NCI-H82 treated with DMSO at 0.1 percent for 48 hours (cell line): ENCODE measurements at regions not wholly inside any gene's neighbourhood (a gene's known extent, or its start where the extent isn't known, plus 50 kb on each side); places are given as distances from the start of the nearest gene placed in this dataset.
"Not testable (repeated sequence)": the region's sequence is repeated elsewhere in the genome, so short reads cannot be mapped to it uniquely, and the experiment has no call there.

Experiments used
- DNase-seq: peaks from one replicate; lab custom pipeline; 2025; ENCODE audit not compliant: unreplicated experiment; lab: John Stamatoyannopoulos, UW

DNA sequence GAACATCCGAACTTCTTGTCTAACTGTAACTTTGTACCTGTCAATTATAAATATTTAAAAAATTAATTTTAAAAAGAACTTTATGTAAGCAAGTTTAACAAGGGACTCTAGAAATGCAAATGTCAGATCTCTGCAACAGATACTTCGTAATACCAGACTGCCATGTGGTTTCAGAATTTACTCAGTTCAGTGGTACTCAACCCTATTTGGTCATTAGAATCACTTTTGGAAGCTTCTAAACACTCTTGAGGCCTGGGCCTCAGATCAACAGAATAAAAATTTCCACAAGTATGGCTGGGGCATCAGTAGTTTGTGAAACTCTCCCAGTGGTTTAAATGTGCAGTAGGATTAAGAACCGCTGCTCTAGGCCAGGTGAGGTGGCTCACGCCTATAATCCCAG, 139.5 kb upstream of the SMYD2 start:
- DNase-seq: no peak

GRCh38 chr1:214143006-214143992, 137.7 kb upstream of the SMYD2 start:
- no peak for DNase-seq

DNA sequence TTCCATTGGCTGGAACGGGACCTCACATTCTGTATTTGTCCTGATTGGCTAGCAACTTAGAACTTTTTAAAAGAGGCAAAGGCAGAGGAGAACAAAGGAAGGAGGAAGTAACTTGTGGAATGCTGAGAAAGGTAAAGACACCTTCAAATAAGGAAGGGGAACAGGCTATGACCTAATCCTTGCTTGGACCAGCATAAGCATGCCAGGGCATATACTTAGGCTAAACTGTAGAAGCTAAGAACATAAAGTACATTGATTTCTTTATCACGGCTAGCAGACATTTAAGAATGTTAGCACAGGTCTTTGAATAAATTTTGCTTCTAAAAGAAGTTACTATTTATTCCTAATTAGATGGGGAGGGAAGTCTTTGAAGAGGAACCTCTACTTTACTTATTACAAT, 136.4 kb upstream of the SMYD2 start:
- not testable (repeated sequence) for DNase-seq

GRCh38 chr1:214146523-214146922, 134.4 kb upstream of the SMYD2 start:
- DNase-seq: no peak

GRCh38 chr1:214154596-214155292, 126.2 kb upstream of the SMYD2 start:
- DNase-seq: no peak

DNA sequence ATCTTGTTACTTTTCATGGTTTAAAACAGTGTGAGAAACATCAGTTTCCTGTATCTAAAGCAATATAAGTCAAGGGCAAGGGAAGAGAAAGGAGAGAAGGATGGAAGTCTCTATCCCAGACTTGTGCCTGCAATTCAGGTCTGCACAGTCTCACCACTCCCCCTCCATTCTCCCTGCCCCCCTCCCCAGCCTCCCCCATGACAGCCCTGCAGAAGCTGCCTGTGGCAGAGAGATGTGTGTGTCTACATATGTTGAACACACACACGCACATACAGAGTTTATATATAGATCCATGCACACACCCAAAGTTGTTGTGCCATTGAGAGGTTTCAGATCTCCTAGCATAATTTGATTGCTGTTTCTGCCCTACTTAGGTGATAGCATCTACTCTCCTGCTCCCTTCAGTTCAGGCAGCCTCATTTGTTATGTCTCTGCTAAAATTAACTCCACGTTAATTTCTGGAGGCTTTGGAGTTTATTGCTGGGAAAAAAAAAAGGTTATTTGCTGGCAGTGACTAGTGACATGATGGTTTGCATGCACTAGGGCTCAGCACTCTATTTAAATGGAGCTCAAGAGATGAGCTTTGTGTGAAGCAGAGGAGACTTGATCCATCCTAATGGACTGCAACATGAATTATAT, 124.9 kb upstream of the SMYD2 start:
- no peak for DNase-seq

DNA sequence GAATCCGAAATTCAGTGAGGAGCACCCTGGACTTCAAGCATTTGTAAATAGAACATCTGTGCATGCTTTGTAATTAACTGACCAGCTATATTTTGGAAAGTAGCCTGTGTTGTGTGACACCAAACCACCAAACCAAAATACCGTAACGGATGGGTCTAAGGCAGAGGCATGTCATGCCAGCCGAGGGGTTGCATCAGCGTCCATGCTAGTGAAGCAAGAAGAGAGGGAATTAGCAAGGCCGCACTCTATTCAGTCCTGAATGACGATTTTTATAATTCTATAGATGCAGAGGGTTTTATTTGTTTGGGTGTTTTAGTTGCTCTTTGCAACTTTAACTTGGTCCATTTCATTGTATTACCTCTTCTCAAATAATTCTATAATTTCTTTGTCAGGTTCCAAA, 116.8 kb upstream of the SMYD2 start:
- DNase-seq: no peak

DNA sequence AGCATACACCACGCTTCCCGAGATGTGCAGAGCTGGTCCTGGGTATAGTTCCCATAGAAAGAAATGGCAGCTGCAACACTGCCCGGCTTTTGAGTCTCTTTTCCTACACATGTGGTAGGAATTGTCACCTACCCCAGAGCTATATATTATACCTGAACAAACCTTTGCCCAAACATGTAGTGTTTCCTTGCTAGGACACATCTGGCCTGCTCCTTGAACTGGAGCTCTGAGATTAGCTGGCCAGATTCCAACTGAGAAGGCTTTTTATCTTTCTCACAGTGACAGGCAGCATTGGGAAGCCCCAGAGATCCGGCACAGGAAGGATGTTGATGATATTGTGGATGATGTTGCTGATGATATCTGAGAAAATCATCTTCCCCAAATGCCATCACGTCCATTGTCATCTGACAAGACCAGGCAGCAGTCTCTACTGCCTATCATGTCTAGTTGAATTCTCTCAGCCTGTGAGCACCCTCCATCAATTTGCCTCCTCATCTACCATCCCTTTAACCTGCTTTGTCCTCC, 115.0 kb upstream of the SMYD2 start:
- DNase-seq: no peak

DNA sequence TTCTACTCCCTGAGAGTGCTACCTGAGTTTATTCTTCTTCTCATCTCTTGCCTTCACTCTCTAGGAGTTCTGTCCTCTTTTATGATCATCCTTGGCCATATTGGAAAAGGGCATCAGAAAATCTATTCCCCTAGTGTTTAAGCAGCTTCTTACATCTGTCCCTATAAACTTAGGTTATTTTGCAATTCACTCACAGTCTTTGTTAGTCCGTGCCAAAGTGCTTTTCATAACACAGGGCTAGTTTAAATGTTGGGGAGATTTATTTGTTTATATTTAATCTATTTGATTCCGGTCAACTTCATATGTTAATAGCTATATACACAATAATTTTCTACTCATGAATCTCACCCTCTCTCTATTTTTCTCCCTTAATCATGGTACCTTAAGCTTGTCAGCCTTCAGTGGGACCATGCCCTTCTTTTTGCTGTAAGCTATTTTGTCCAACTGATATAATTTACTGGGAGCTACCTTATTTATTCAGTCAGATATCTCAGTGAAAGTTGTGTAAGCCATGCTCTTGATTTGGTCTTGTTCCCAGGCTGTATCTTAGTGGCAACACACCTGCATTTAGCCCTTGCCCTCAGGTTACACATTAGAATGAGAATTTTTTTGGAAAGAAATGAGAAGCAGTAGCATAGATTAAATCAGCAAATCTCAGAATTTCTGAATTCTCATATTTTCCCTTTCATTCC, 106.3 kb upstream of the SMYD2 start:
- DNase-seq: no peak

DNA sequence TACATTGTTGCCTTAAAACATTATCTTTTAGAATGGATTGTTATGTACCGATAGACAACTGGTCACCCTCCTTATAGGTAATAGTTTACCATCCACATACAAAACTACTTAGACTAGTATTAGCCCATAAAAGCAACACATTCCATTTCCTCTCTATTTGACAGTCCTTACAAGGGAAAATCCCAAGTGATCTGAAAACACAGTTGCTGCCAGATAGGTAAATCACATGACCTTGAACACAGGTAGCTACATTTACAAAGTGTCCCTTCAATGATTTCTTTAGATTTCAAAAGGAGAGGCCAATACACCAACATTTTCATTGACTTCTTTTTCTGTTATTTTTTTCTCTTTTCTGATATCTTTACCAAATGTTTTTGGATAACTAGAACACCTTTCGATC, 102.9 kb upstream of the SMYD2 start:
- DNase-seq: no peak

DNA sequence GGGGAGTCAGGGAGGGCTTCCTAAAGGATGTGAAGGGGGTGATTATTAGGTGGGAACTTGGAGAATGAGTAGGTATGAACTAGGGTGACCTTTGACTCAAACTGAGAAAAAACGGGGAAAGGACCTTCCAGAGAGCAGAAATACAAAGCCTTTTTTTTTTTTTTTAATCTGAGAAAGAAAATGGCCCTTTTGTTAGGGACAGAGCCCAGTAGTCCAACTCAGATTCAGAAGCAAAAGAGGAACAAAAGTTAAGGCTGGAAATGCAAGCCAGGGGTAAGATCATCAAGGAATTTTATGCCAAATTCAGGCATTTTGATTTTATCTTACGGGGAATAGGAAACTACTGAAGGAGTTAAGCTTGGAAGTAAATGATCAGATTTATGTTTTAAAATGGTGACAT, 96.0 kb upstream of the SMYD2 start:
- DNase-seq: no peak

GRCh38 chr1:214186103-214186824, 94.7 kb upstream of the SMYD2 start:
- DNase-seq: peak; percentile 41

- DNase-seq: peak; percentile 54
Observed at GRCh38 chr1:214187121-214187900, 93.6 kb upstream of the SMYD2 start.

DNA sequence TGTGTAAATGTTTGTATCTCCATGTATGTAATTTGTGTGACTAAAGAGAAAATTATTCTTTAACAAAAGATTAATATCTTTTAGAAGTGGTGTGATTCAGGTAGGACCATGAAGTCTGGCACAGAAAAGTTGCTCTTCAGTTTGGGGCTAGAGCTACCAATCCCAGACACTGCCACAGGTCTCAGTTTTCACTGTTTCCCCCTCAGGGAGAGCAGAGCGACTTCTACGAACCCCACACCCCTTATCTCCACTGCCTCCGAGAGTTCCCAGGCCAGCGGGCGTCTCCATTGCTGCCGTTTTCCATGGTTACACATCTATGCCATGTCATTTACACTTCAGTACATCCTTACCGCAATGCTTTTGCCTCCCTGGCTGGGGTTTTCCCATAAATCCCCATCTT, 93.0 kb upstream of the SMYD2 start:
- no peak for DNase-seq

DNA sequence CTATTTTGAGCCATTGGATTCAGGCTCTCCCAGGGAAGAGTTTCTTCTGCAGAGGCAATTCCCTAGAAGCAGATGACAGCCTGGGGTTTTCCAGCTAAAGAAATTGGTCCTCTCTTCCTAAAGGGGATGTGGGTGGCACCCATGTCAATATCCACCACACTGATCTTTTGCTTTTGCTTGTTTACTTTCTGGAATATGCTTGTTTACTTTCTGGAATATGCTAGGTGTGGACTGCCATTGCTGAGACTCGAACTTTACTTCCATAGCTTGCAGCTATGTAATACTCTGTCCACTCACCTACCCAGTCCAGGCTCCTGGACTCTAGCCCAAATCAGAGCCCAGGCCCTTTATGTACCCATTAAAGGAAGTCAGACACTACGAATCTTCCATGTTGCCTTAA, 92.1 kb upstream of the SMYD2 start:
- DNase-seq: no peak

DNA sequence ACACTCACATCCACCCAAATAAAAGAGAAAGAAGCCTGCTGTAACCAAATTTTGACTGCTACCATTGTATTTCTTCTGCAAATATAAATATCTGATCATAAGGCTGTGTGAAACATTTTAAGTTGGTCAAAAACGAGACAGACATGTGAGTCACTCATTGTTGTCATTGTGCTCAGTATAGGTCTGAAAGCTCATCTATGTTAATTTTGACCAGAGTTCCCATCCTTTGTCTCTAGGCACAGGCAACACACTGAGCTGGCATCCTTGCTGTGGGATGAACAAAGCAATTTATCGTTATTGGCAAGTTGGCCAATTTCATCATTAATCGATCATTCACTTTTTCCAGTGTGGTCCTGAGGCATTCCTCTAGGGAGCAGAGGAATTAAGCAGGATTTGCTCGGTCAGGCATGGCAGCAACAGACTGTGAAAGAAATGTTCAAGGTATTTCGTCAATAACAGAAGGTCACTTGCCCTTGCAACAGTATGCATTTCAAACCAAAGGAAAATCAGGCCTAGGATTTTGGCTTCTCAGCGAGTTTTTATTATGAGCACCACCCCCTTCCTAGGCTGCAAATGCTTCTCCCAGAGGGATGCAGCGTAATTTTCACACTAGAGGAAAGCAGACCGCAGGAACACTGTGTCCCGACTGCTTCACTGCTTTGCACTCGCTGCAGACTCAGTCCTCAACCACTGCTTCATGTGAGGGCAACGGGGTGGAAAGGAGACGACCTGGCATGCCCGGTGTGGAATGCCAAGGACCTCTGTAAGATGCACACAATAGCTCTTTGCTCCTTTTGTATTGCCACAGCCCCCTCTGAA, 87.9 kb upstream of the SMYD2 start:
- peak; percentile 74 for DNase-seq

GRCh38 chr1:214193691-214194090, 87.3 kb upstream of the SMYD2 start:
- DNase-seq: no peak

- DNase-seq: no peak
Observed at GRCh38 chr1:214198571-214198970, 82.4 kb upstream of the SMYD2 start.

- no peak for DNase-seq
Observed at GRCh38 chr1:214199585-214199984, 81.4 kb upstream of the SMYD2 start.
